Spleen (tissue), 7 donors: ENCODE measurements at regions not wholly inside any gene's neighbourhood (a gene's known extent, or its start where the extent isn't known, plus 50 kb on each side); places are given as distances from the start of the nearest gene placed in this dataset.

Experiments used
- CTCF ChIP-seq, 11 experiments: fragments of 200-600 bp in 7 of 11; fragments of 450-650 bp in 4 of 11; sonication (generic) in 4 of 11; IDR thresholded peaks in 8 of 11; conservative IDR thresholded peaks in 3 of 11; 1 replicate in 7 of 11; 2 replicates in 4 of 11; pipeline versions ENCODE4 v1.4.0 to v1.8.0; 2016 to 2021; ENCODE audit warnings: antibody characterized with exemption in 11 of 11, inconsistent platforms in 4 of 11, mild to moderate bottlenecking in 1 of 11
- POLR2A ChIP-seq, 3 donors: fragments of 450-650 bp; IDR thresholded peaks; one replicate each; pipeline ENCODE4 v1.5.1; 2017; ENCODE audit warnings: antibody characterized with exemption in 3 of 3, mild to moderate bottlenecking in 1 of 3
- POLR2AphosphoS5 ChIP-seq, 3 donors: sonication (generic); formaldehyde crosslinking; IDR thresholded peaks; one replicate each; pipeline ENCODE4 v1.5.1; 2017; ENCODE audit warnings: antibody characterized with exemption in 3 of 3
- donor health status: DM: no; HTN: no; CAD: no; lungs with moderate emphysema.
- donor health status: DM: no; HTN: no; CAD: no.
- donor health status: DM: no; HTN: no; CAD: no.

- TF ChIP-seq CTCF (IDR thresholded peaks at IDR 0.05 in 8 of 11, conservative IDR thresholded peaks at IDR 0.05 in 3 of 11), result no peak
- no peak for TF ChIP-seq POLR2AphosphoS5 (IDR thresholded peaks at IDR 0.05)
- TF ChIP-seq POLR2A (IDR thresholded peaks at IDR 0.05), result no peak
These were observed 88.6 kb upstream of the CTDP1 start for GRCh38 chr18:79591032-79591308.
